Epidermal melanocyte (primary cell): ENCODE measurements at regions not wholly inside any gene's neighbourhood (a gene's known extent, or its start where the extent isn't known, plus 50 kb on each side); places are given as distances from the start of the nearest gene placed in this dataset.

Experiments used
- DNase-seq: peaks from one replicate; pipeline ENCODE4 v3.0.0; 2011; ENCODE audit warnings: low spot score; ENCODE audit not compliant: insufficient read length

- no peak for DNase-seq
Measured at GRCh38 chr13:80284290-80284689, 56.6 kb downstream of the SPRY2 start.

GRCh38 chr13:80278706-80279105 lies 62.2 kb downstream of the SPRY2 start:
- DNase-seq, result no peak

GRCh38 chr13:80276371-80277289 lies 64.3 kb downstream of the SPRY2 start:
- no peak for DNase-seq

GRCh38 chr13:80274643-80275042 lies 66.3 kb downstream of the SPRY2 start:
- DNase-seq, result no peak

GRCh38 chr13:80273718-80274117 lies 67.2 kb downstream of the SPRY2 start:
- no peak for DNase-seq

- no peak for DNase-seq
Measured at GRCh38 chr13:80265348-80265747, 75.6 kb downstream of the SPRY2 start.

GRCh38 chr13:80263745-80264513 lies 77.0 kb downstream of the SPRY2 start:
- no peak for DNase-seq

- DNase-seq, result no peak
Measured at GRCh38 chr13:80262051-80262695, 78.8 kb downstream of the SPRY2 start.

- DNase-seq, result no peak
Measured at GRCh38 chr13:80259159-80259558, 81.8 kb downstream of the SPRY2 start.

- no peak for DNase-seq
Measured at GRCh38 chr13:80256352-80256932, 84.5 kb downstream of the SPRY2 start.

- no peak for DNase-seq
Measured at GRCh38 chr13:80255946-80256345, 85.0 kb downstream of the SPRY2 start.

GRCh38 chr13:80251403-80251802 lies 89.5 kb downstream of the SPRY2 start:
- no peak for DNase-seq

- no peak for DNase-seq
Measured at GRCh38 chr13:80250213-80250810, 90.6 kb downstream of the SPRY2 start.

GRCh38 chr13:80249516-80250212 lies 91.3 kb downstream of the SPRY2 start:
- no peak for DNase-seq

GRCh38 chr13:80245162-80245733 lies 95.7 kb downstream of the SPRY2 start:
- DNase-seq, result no peak

- no peak for DNase-seq
Measured at GRCh38 chr13:80244574-80244973, 96.4 kb downstream of the SPRY2 start.

- no peak for DNase-seq
Measured at GRCh38 chr13:80242728-80243427, 98.0 kb downstream of the SPRY2 start.

- no peak for DNase-seq
Measured at GRCh38 chr13:80239571-80240255, 101.2 kb downstream of the SPRY2 start.

GRCh38 chr13:80239116-80239515 lies 101.8 kb downstream of the SPRY2 start:
- no peak for DNase-seq
